ENCODE measurements at regions not wholly inside any gene's neighbourhood (a gene's known extent, or its start where the extent isn't known, plus 50 kb on each side); places are given as distances from the start of the nearest gene placed in this dataset.

DNA sequence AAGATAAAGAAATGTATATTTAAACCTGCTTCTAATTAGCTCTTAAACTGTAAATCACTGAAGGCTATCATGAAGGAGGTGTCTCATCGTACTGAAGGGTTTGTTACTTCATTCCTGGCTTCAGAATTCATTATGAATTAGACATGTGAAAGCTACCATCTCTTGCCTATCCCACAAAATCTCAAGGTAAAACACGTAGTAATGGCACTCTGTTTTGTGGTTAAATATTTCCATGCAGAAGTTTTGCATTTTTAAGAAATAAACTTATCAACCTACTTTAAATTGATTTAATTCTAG lies 490.7 kb upstream of the NUDT12 start:
- TF ChIP-seq SP1 (IDR thresholded peaks at IDR 0.05): no peak
- TF ChIP-seq, protein P1, sequence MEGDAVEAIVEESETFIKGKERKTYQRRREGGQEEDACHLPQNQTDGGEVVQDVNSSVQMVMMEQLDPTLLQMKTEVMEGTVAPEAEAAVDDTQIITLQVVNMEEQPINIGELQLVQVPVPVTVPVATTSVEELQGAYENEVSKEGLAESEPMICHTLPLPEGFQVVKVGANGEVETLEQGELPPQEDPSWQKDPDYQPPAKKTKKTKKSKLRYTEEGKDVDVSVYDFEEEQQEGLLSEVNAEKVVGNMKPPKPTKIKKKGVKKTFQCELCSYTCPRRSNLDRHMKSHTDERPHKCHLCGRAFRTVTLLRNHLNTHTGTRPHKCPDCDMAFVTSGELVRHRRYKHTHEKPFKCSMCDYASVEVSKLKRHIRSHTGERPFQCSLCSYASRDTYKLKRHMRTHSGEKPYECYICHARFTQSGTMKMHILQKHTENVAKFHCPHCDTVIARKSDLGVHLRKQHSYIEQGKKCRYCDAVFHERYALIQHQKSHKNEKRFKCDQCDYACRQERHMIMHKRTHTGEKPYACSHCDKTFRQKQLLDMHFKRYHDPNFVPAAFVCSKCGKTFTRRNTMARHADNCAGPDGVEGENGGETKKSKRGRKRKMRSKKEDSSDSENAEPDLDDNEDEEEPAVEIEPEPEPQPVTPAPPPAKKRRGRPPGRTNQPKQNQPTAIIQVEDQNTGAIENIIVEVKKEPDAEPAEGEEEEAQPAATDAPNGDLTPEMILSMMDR (IDR thresholded peaks at IDR 0.05; ENCODE audit: low read depth, low read length, missing input control): no peak
- TF ChIP-seq GABPA (IDR thresholded peaks at IDR 0.05 in 1 of 2, conservative IDR thresholded peaks at IDR 0.05 in 1 of 2): no peak
- TF ChIP-seq RAD21 (IDR thresholded peaks at IDR 0.05): no peak
- no peak for TF ChIP-seq YY1 (IDR thresholded peaks at IDR 0.05)
- no peak for TF ChIP-seq HNF4A (conservative IDR thresholded peaks at IDR 0.05)
- TF ChIP-seq, protein P2, sequence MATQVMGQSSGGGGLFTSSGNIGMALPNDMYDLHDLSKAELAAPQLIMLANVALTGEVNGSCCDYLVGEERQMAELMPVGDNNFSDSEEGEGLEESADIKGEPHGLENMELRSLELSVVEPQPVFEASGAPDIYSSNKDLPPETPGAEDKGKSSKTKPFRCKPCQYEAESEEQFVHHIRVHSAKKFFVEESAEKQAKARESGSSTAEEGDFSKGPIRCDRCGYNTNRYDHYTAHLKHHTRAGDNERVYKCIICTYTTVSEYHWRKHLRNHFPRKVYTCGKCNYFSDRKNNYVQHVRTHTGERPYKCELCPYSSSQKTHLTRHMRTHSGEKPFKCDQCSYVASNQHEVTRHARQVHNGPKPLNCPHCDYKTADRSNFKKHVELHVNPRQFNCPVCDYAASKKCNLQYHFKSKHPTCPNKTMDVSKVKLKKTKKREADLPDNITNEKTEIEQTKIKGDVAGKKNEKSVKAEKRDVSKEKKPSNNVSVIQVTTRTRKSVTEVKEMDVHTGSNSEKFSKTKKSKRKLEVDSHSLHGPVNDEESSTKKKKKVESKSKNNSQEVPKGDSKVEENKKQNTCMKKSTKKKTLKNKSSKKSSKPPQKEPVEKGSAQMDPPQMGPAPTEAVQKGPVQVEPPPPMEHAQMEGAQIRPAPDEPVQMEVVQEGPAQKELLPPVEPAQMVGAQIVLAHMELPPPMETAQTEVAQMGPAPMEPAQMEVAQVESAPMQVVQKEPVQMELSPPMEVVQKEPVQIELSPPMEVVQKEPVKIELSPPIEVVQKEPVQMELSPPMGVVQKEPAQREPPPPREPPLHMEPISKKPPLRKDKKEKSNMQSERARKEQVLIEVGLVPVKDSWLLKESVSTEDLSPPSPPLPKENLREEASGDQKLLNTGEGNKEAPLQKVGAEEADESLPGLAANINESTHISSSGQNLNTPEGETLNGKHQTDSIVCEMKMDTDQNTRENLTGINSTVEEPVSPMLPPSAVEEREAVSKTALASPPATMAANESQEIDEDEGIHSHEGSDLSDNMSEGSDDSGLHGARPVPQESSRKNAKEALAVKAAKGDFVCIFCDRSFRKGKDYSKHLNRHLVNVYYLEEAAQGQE (IDR thresholded peaks at IDR 0.05): no peak
- TF ChIP-seq NR2F2 (IDR thresholded peaks at IDR 0.05): no peak
- TF ChIP-seq ATF3 (IDR thresholded peaks at IDR 0.05): no peak
- no peak for TF ChIP-seq RXRA (IDR thresholded peaks at IDR 0.05)
- no peak for TF ChIP-seq TAF1 (conservative IDR thresholded peaks at IDR 0.05)
- TF ChIP-seq, protein P3, sequence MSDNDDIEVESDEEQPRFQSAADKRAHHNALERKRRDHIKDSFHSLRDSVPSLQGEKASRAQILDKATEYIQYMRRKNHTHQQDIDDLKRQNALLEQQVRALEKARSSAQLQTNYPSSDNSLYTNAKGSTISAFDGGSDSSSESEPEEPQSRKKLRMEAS (IDR thresholded peaks at IDR 0.05): no peak
- TF ChIP-seq JUND (IDR thresholded peaks at IDR 0.05): no peak

Data from liver (tissue), 3 donors.